ENCODE measurements at regions not wholly inside any gene's neighbourhood (a gene's known extent, or its start where the extent isn't known, plus 50 kb on each side); places are given as distances from the start of the nearest gene placed in this dataset.
"Not testable (repeated sequence)": the region's sequence is repeated elsewhere in the genome, so short reads cannot be mapped to it uniquely, and the experiment has no call there.

DNA sequence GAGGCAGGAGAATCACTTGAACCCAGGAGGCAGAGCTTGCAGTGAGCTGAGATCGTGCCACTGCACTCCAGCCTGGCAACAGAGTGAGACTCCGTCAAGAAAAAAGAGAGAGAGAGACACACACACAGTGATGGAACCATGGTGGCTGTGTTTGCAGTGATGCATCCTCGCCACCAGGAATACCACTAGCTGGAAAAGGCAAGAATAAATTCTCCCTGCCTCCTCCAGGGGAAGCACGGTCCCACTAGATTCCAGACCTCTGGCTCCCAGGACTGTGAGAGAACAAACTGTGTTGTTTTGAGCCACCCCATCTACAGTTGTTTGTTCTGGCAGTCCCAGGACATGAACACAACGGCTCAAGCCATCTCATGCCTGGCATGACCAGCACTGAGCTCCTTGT, 320.3 kb upstream of the FOXK1 start:
- H3K4me3 ChIP-seq (ENCODE audit: low read length): no peak overlapping the region
- TF ChIP-seq, protein P1, sequence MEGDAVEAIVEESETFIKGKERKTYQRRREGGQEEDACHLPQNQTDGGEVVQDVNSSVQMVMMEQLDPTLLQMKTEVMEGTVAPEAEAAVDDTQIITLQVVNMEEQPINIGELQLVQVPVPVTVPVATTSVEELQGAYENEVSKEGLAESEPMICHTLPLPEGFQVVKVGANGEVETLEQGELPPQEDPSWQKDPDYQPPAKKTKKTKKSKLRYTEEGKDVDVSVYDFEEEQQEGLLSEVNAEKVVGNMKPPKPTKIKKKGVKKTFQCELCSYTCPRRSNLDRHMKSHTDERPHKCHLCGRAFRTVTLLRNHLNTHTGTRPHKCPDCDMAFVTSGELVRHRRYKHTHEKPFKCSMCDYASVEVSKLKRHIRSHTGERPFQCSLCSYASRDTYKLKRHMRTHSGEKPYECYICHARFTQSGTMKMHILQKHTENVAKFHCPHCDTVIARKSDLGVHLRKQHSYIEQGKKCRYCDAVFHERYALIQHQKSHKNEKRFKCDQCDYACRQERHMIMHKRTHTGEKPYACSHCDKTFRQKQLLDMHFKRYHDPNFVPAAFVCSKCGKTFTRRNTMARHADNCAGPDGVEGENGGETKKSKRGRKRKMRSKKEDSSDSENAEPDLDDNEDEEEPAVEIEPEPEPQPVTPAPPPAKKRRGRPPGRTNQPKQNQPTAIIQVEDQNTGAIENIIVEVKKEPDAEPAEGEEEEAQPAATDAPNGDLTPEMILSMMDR (conservative IDR thresholded peaks at IDR 0.05; ENCODE audit: low read depth, low read length): no peak
- no peak for DNase-seq (ENCODE audit: low read depth)

DNA sequence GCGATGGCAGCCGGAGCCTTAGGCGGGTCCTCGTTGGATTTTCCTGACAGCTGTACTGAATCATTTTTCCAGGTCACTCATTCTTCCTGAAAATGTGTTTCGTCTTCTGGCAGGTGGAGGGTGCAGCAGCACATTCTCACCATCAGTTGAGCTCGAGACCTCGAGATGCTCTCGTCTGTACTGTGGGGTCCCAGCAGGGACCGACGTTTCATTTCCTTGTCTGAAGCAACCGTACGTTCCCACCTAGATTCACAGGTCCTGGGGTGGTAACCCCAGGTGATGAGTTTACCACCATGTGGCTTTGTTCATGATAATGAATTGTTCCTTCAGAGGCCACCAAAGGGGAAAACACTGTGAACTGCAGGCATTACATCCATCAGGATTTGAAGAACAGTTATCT, 298.5 kb upstream of the FOXK1 start:
- TF ChIP-seq, protein P1 (conservative IDR thresholded peaks at IDR 0.05; ENCODE audit: low read depth, low read length): no peak
- no peak for DNase-seq (ENCODE audit: low read depth)

DNA sequence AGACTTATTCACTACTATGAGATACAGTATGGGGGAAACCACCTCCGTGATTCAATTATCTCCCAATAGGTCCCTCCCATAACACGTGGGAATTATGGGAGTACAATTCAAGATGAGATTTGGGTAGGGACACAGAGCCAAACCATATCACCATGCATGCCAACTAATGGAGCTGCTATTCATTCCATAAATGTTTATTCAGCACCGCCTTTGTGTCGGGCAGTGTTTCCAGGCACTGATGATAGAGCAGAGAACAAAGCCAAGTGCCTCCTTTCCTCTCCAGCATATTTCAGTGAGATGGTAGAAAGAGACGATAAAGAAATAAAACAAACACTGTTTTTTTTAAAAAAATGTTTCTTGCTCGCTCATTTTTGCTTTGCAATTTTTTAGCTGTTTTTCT, 295.9 kb upstream of the FOXK1 start:
- TF ChIP-seq, protein P1 (conservative IDR thresholded peaks at IDR 0.05; ENCODE audit: low read depth, low read length): no peak
- DNase-seq (ENCODE audit: low read depth): no peak
- H3K4me3 ChIP-seq (ENCODE audit: low read length): no peak overlapping the region

More for the DNA sequence above, 298.5 kb upstream of the FOXK1 start:
- H3K4me3 ChIP-seq (ENCODE audit: low read length): no peak overlapping the region

DNA sequence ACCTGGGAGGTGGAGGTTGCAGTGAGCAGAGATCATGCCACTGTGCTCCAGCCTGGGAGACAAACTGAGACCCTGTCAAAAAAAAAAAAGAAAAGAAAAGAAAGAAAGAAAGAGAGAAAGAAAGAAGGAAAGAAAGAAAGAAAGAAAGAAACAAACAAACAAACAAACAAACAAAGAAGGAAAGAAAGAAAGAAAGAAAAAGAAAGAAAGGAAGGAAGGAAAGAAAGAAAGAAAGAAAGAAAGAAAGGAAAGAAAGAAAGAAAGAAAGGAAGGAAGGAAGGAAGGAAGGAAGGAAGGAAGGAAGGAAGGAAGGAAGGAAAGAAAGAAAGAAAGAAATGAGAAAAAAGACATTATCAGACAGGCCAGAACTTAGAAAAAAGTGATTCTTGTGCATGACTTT, 291.0 kb upstream of the FOXK1 start:
- DNase-seq (ENCODE audit: low read depth); H3K4me3 ChIP-seq (ENCODE audit: low read length): not testable (repeated sequence)

DNA sequence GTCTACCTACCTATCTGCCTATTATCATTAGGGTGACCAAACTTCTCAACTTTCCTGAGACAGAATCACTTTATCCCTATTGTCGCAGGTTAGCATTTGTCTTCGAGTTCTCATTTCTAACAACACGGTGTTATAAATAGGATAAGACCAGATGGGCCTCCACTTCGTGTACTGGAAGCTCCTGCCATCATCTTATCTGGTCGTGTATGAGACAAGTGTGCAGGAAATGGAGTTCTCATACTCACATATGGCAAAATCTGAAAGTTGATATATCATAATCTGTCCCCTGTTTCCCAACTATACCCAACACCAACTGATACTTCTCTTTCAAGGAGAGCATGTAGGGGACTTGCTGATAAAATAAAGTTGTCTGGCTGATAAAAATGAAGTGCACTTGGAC, 287.4 kb upstream of the FOXK1 start:
- no peak overlapping the region for H3K4me3 ChIP-seq (ENCODE audit: low read length)
- TF ChIP-seq, protein P1 (conservative IDR thresholded peaks at IDR 0.05; ENCODE audit: low read depth, low read length): no peak
- no peak for DNase-seq (ENCODE audit: low read depth)

DNA sequence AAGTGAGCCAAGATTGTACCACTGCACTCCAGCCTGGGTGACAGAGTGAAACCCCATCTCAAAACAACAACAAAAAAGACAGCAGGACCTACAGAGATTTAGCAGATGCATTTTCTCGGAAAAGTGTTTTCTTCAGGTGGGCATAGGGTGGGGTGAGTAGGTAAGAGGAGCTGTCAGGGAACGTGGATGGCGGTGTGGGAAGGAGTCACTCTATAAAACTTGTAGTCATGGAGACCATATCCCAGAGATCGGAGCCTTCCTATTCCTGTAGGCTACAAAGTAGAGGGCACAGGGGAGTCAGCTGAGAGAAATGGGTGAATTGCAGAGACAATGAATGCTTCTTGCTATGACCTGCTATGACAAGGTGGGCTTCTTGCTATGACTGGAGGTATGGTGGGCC, 283.0 kb upstream of the FOXK1 start:
- TF ChIP-seq, protein P1 (conservative IDR thresholded peaks at IDR 0.05; ENCODE audit: low read depth, low read length): no peak
- DNase-seq (ENCODE audit: low read depth): no peak
- H3K4me3 ChIP-seq (ENCODE audit: low read length): no peak overlapping the region

DNA sequence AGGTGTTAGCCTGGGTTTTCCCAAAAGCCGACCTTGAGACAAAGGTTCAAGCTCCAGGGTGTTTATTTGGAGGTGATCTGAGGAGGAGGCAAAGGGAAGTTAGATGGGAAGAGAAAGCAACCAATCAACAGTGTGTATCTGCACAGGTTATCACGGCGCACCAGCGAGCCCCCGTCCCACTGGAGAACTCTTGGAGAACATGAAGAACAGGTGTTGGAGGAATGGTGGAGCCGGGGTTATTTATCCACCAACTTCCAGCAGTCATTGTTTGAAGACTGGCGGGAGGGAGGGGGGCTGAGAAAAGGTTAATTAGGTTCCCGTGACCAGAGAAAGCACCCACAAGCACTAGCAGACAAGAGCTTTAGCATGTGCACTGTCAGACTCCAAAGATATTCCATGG, 282.5 kb upstream of the FOXK1 start:
- TF ChIP-seq, protein P1 (conservative IDR thresholded peaks at IDR 0.05; ENCODE audit: low read depth, low read length): no peak
- DNase-seq (ENCODE audit: low read depth): no peak
- no peak overlapping the region for H3K4me3 ChIP-seq (ENCODE audit: low read length)

Measured in retinal pigment epithelial cell (primary cell).